HCT116 (cell line): ENCODE measurements at regions not wholly inside any gene's neighbourhood (a gene's known extent, or its start where the extent isn't known, plus 50 kb on each side); places are given as distances from the start of the nearest gene placed in this dataset.

Experiments used
- ATAC-seq: fragments of 200-7000 bp; cut with Tn5 transposase; 2 replicates; pipeline ENCODE4 v1.9.1; 2020; ENCODE audit warnings: mild to moderate bottlenecking, moderate library complexity
- BruUV-seq: library from RNA; stranded (reverse); fragments of 400-500 nt; replicated peaks from 2 replicates; lab custom pipeline; 2021; lab: Mats Ljungman, UMichigan
- CTCF ChIA-PET: fragments of 300-600 bp; sonication (Branson Sonifier 250); formaldehyde crosslinking; loops from one replicate; lab custom pipeline; 2021; ENCODE audit warnings: antibody characterized with exemption; lab: Charles Lee
- POLR2A ChIA-PET: fragments of 300-600, 350-600 bp; sonication (Branson Sonifier 250); formaldehyde crosslinking; loops from one replicate; lab custom pipeline; 2021; ENCODE audit warnings: antibody characterized with exemption; lab: Charles Lee
- RAD21 ChIA-PET, 2 experiments: fragments of 300-600 bp; sonication (Branson Sonifier 250); formaldehyde crosslinking; loops; one replicate each; lab custom pipeline; 2023; ENCODE audit warnings: low total read pairs in 2 of 2; ENCODE audit not compliant: uncharacterized antibody in 2 of 2, unreplicated experiment in 2 of 2, low non-redundant PET in 1 of 2; lab: Charles Lee
- DNase-seq: peaks from one replicate; pipeline ENCODE4 v3.0.0-alpha.2; 2010; ENCODE audit warnings: low read depth, low spot score
- H2AFZ ChIP-seq: fragments of 200-600 bp; shearing (Covaris generic), sonication (generic); 2 replicates; pipeline ENCODE4 v1.6.1; 2017; ENCODE audit warnings: low read depth, mixed run types, mixed read lengths, antibody characterized with exemption, low read length; ENCODE audit not compliant: poor library complexity, severe bottlenecking
- H3K27ac ChIP-seq: 2 replicates; pipeline ENCODE4 v1.5.1; 2012; ENCODE audit warnings: low read depth, low read length
- H3K27me3 ChIP-seq: fragments of 200-600 bp; sonication (generic); 2 replicates; pipeline ENCODE4 v1.6.1; 2016; ENCODE audit warnings: mixed run types, low read length, mixed read lengths; ENCODE audit not compliant: insufficient read depth
- H3K36me3 ChIP-seq, 2 experiments: fragments of 200-500 bp in 1 of 2; fragments of 200-600 bp in 1 of 2; sonication (Bioruptor generic) in 1 of 2; sonication (generic) in 1 of 2; 2 replicates each; pipeline versions ENCODE4 v1.5.1 to v1.6.1; 2014 to 2016; ENCODE audit warnings: low read length in 2 of 2, inconsistent platforms in 1 of 2, mixed read lengths in 1 of 2, mixed run types in 1 of 2; ENCODE audit not compliant: insufficient read depth in 2 of 2, control insufficient read depth in 1 of 2
- H3K4me1 ChIP-seq, 2 experiments: fragments of 200-600 bp in 1 of 2; sonication (generic) in 1 of 2; 2 replicates each; pipeline versions ENCODE4 v1.5.1 to v1.6.1; 2012 to 2017; ENCODE audit warnings: low read length in 2 of 2, inconsistent platforms in 1 of 2, mild to moderate bottlenecking in 1 of 2, mixed read lengths in 1 of 2, mixed run types in 1 of 2, moderate library complexity in 1 of 2; ENCODE audit not compliant: insufficient read depth in 2 of 2, control insufficient read depth in 1 of 2
- H3K4me2 ChIP-seq: fragments of 200-600 bp; sonication (generic); 2 replicates; pipeline ENCODE4 v1.6.1; 2017; ENCODE audit warnings: mixed run types, low read length, mixed read lengths
- H3K4me3 ChIP-seq, 2 experiments: fragments of 200-600 bp in 1 of 2; sonication (generic) in 1 of 2; replicated peaks in 1 of 2; 2 replicates each; pipeline ENCODE4 v1.5.1; 2011 to 2016; ENCODE audit warnings: low read length in 2 of 2, control low read depth in 1 of 2, low read depth in 1 of 2, mild to moderate bottlenecking in 1 of 2, mixed read lengths in 1 of 2, mixed run types in 1 of 2
- H3K79me2 ChIP-seq: fragments of 200-600 bp; sonication (generic); 2 replicates; pipeline ENCODE4 v1.6.1; 2017; ENCODE audit warnings: mild to moderate bottlenecking, mixed run types, low read length, moderate library complexity, mixed read lengths; ENCODE audit not compliant: insufficient read depth
- H3K9ac ChIP-seq: fragments of 200-600 bp; sonication (generic); 2 replicates; pipeline ENCODE4 v1.6.1; 2016; ENCODE audit warnings: low read length, mixed read lengths
- H3K9me2 ChIP-seq: fragments of 200-600 bp; sonication (generic), shearing (Covaris generic); 2 replicates; pipeline ENCODE4 v1.6.1; 2017; ENCODE audit warnings: mixed run types, mild to moderate bottlenecking, moderate library complexity; ENCODE audit not compliant: insufficient read depth
- H3K9me3 ChIP-seq, 2 experiments: fragments of 200-500 bp in 1 of 2; fragments of 200-600 bp in 1 of 2; sonication (Bioruptor generic) in 1 of 2; sonication (generic) in 1 of 2; 2 replicates each; pipeline ENCODE4 v1.6.1; 2014 to 2017; ENCODE audit warnings: low read length in 2 of 2, mixed read lengths in 2 of 2, inconsistent platforms in 1 of 2, low read depth in 1 of 2, mild to moderate bottlenecking in 1 of 2, mixed run types in 1 of 2, moderate library complexity in 1 of 2; ENCODE audit not compliant: control insufficient read depth in 1 of 2, insufficient read depth in 1 of 2
- H4K20me1 ChIP-seq: fragments of 200-600 bp; sonication (generic), shearing (Covaris generic); 2 replicates; pipeline ENCODE4 v1.6.1; 2017; ENCODE audit warnings: mixed run types, mild to moderate bottlenecking, moderate library complexity; ENCODE audit not compliant: insufficient read depth
- CBX3 ChIP-seq: IDR thresholded peaks from 2 replicates; pipeline ENCODE4 v1.6.1; 2012; ENCODE audit warnings: low read depth
- CEBPB ChIP-seq: IDR thresholded peaks from 2 replicates; pipeline ENCODE4 v1.6.1; 2012; ENCODE audit warnings: low read depth
- EGR1 ChIP-seq: IDR thresholded peaks from 2 replicates; pipeline ENCODE4 v1.6.1; 2012; ENCODE audit warnings: low read depth
- ELF1 ChIP-seq: IDR thresholded peaks from 2 replicates; pipeline ENCODE4 v1.6.1; 2012; ENCODE audit warnings: low read depth, borderline replicate concordance
- EZH2phosphoT487 ChIP-seq: fragments of 200-600 bp; IDR thresholded peaks from 2 replicates; pipeline ENCODE4 v1.6.1; 2018; ENCODE audit warnings: antibody characterized with exemption, borderline replicate concordance
- FOSL1 ChIP-seq: IDR thresholded peaks from 2 replicates; pipeline ENCODE4 v1.6.1; 2012; ENCODE audit warnings: low read depth
- JUND ChIP-seq: IDR thresholded peaks from 2 replicates; pipeline ENCODE4 v1.6.1; 2012
- POLR2A ChIP-seq: IDR thresholded peaks from 2 replicates; pipeline ENCODE4 v1.7.0; 2011; ENCODE audit warnings: borderline replicate concordance; ENCODE audit not compliant: insufficient read depth, insufficient read length; ENCODE audit errors: extremely low read depth
- POLR2AphosphoS5 ChIP-seq: IDR thresholded peaks from 2 replicates; pipeline ENCODE4 v1.6.1; 2011; ENCODE audit warnings: mild to moderate bottlenecking, low read depth, low read length, moderate library complexity
- SIN3A ChIP-seq: IDR thresholded peaks from 2 replicates; pipeline ENCODE4 v1.6.1; 2012; ENCODE audit warnings: low read depth
- SP1 ChIP-seq: IDR thresholded peaks from 2 replicates; pipeline ENCODE4 v1.6.1; 2012; ENCODE audit warnings: low read depth
- SRF ChIP-seq: IDR thresholded peaks from 2 replicates; pipeline ENCODE4 v1.6.1; 2012; ENCODE audit warnings: low read depth
- TCF7L2 ChIP-seq: IDR thresholded peaks from 2 replicates; pipeline ENCODE4 v1.7.0; 2011; ENCODE audit warnings: borderline replicate concordance, inconsistent platforms; ENCODE audit not compliant: insufficient read depth, insufficient read length; ENCODE audit errors: extremely low read depth
- intact Hi-C: fragments of 100-400 bp; cut with micrococcal nuclease; formaldehyde crosslinking; loops from 2 replicates; pipeline ENCODE4 v1.10.0; 2022
- TF ChIP-seq, protein P1 (sequence below), 3 experiments: fragments of 200-600 bp in 1 of 3; sonication (generic) in 1 of 3; IDR thresholded peaks in 2 of 3; conservative IDR thresholded peaks in 1 of 3; 2 replicates each; pipeline ENCODE4 v1.5.1; 2012 to 2017; ENCODE audit warnings: low read depth in 2 of 3, low read length in 2 of 3, antibody characterized with exemption in 1 of 3, borderline replicate concordance in 1 of 3, control low read depth in 1 of 3, mild to moderate bottlenecking in 1 of 3, mixed read lengths in 1 of 3, mixed run types in 1 of 3, moderate library complexity in 1 of 3; ENCODE audit not compliant: insufficient read depth in 1 of 3
- TF ChIP-seq, protein P2 (sequence below): IDR thresholded peaks from 2 replicates; pipeline ENCODE4 v1.6.1; 2012
- TF ChIP-seq, protein P3 (sequence below): IDR thresholded peaks from 2 replicates; pipeline ENCODE4 v1.6.1; 2012
- TF ChIP-seq, protein P4 (sequence below): IDR thresholded peaks from 2 replicates; pipeline ENCODE4 v1.6.1; 2012; ENCODE audit warnings: low read depth

DNA sequence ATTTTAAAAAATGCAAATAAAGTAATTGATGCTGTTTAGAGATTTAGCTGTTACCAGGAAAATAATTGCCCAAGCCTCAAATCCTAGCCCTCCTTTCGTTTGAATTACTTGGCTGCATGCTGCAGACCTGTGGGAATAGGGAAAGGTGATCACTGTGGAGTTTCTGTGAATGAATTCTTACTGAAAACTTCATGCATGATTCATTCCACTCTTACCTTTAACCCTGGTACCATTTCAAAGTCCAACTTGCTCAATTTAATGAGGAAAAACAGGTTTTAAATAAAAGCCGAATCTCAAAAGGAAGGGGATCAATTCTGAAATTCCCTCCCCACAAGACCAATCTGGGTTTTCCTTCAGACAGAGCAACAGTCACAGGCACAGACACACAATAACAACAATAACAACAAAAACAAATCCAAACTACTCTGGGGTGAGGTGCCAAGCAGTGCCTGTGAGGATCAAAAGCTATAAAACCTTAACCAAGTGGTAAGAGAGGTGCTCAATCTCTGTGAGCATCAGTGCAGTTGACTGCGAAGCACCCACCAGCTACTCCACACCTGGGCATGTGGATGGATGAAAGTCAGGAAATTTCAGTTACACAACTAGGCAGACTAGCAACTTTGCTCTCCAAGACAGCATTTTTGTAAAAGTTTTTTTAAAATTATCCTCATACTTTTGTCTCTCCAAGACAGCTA is 200.8 kb downstream of the CNTN3 start:
- H3K9ac ChIP-seq: no peak overlapping the region
- H3K27me3 ChIP-seq: no peaks in the 10 kb centered on the region
- no peaks in the 10 kb centered on the region for H3K36me3 ChIP-seq
- H3K27ac ChIP-seq: no peak overlapping the region
- no peaks in the 10 kb centered on the region for H3K9me2 ChIP-seq
- no peaks in the 10 kb centered on the region for H3K4me1 ChIP-seq
- H4K20me1 ChIP-seq: no peaks in the 10 kb centered on the region
- TF ChIP-seq, protein P1, sequence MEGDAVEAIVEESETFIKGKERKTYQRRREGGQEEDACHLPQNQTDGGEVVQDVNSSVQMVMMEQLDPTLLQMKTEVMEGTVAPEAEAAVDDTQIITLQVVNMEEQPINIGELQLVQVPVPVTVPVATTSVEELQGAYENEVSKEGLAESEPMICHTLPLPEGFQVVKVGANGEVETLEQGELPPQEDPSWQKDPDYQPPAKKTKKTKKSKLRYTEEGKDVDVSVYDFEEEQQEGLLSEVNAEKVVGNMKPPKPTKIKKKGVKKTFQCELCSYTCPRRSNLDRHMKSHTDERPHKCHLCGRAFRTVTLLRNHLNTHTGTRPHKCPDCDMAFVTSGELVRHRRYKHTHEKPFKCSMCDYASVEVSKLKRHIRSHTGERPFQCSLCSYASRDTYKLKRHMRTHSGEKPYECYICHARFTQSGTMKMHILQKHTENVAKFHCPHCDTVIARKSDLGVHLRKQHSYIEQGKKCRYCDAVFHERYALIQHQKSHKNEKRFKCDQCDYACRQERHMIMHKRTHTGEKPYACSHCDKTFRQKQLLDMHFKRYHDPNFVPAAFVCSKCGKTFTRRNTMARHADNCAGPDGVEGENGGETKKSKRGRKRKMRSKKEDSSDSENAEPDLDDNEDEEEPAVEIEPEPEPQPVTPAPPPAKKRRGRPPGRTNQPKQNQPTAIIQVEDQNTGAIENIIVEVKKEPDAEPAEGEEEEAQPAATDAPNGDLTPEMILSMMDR (IDR thresholded peaks at IDR 0.05 in 2 of 3, conservative IDR thresholded peaks at IDR 0.05 in 1 of 3; ENCODE audit: borderline replicate concordance in 1 of 3, insufficient read depth in 1 of 3, low read depth in 2 of 3, low read length in 2 of 3): no peak
- TF ChIP-seq, protein P2, sequence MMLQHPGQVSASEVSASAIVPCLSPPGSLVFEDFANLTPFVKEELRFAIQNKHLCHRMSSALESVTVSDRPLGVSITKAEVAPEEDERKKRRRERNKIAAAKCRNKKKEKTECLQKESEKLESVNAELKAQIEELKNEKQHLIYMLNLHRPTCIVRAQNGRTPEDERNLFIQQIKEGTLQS: no peak
- TF ChIP-seq EZH2phosphoT487 (no peak), TCF7L2 (no peak), SIN3A (no peak), SP1 (no peak), ELF1 (no peak), CBX3 (no peak), FOSL1 (no peak), SRF (no peak), CEBPB (no peak), EGR1 (no peak), JUND (no peak), POLR2A (no peak), POLR2AphosphoS5 (no peak)
- TF ChIP-seq, protein P3, sequence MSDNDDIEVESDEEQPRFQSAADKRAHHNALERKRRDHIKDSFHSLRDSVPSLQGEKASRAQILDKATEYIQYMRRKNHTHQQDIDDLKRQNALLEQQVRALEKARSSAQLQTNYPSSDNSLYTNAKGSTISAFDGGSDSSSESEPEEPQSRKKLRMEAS: no peak
- TF ChIP-seq, protein P4, sequence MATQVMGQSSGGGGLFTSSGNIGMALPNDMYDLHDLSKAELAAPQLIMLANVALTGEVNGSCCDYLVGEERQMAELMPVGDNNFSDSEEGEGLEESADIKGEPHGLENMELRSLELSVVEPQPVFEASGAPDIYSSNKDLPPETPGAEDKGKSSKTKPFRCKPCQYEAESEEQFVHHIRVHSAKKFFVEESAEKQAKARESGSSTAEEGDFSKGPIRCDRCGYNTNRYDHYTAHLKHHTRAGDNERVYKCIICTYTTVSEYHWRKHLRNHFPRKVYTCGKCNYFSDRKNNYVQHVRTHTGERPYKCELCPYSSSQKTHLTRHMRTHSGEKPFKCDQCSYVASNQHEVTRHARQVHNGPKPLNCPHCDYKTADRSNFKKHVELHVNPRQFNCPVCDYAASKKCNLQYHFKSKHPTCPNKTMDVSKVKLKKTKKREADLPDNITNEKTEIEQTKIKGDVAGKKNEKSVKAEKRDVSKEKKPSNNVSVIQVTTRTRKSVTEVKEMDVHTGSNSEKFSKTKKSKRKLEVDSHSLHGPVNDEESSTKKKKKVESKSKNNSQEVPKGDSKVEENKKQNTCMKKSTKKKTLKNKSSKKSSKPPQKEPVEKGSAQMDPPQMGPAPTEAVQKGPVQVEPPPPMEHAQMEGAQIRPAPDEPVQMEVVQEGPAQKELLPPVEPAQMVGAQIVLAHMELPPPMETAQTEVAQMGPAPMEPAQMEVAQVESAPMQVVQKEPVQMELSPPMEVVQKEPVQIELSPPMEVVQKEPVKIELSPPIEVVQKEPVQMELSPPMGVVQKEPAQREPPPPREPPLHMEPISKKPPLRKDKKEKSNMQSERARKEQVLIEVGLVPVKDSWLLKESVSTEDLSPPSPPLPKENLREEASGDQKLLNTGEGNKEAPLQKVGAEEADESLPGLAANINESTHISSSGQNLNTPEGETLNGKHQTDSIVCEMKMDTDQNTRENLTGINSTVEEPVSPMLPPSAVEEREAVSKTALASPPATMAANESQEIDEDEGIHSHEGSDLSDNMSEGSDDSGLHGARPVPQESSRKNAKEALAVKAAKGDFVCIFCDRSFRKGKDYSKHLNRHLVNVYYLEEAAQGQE: no peak
- no peak overlapping the region for H3K4me2 ChIP-seq
- no peak overlapping the region for H2AFZ ChIP-seq
- peaks cover 4 to 17% of the 10 kb centered on the region in 2 experiments; a peak in 2 of 4 replicates for H3K9me3 ChIP-seq
- POLR2A ChIA-PET: no interaction called here
- no TSS peak for BruUV-seq
- H3K79me2 ChIP-seq: no peaks in the 10 kb centered on the region
- ATAC-seq: no peak
- CTCF ChIA-PET: no interaction called here
- DNase-seq: no peak
- H3K4me3 ChIP-seq: no peak overlapping the region
- RAD21 ChIA-PET: no interaction called here
- intact Hi-C loops: no loop called here
